ENCODE measurements at regions not wholly inside any gene's neighbourhood (a gene's known extent, or its start where the extent isn't known, plus 50 kb on each side); places are given as distances from the start of the nearest gene placed in this dataset.

- no peaks in the 10 kb centered on the region for H3K27me3 Mint-ChIP-seq
- Histone ChIP-seq H3K27me3 (replicated peaks in 1 of 2; ENCODE audit: control insufficient read depth in 2 of 2, extremely low read depth in 1 of 2, insufficient read depth in 2 of 2, low read length in 1 of 2) (no peaks in the 10 kb centered on the region), H3K4me3 (ENCODE audit: control insufficient read depth in 1 of 2, extremely low read depth in 1 of 2, low read length in 1 of 2) (no peak overlapping the region), H3K27ac (ENCODE audit: low read length) (no peak overlapping the region), H3K9me3 (no peaks in the 10 kb centered on the region), H3K36me3 (ENCODE audit: control insufficient read depth in 2 of 2, extremely low read depth in 1 of 2, insufficient read depth in 1 of 2, low read length in 1 of 2) (no peaks in the 10 kb centered on the region), H3K4me1 (ENCODE audit: control insufficient read depth in 1 of 2, extremely low read depth in 1 of 2, insufficient read depth in 2 of 2, low read length in 2 of 2) (no peaks in the 10 kb centered on the region)
- H3K27ac Mint-ChIP-seq: no peak overlapping the region
- ATAC-seq (replicated peaks in 1 of 4) (no peak), DNase-seq (no peak)
- WGBS (ENCODE audit: insufficient coverage): 100% methylated on average over 1 of the region's 2 CpGs
- H3K4me3 Mint-ChIP-seq: no peak overlapping the region
- no peaks in the 10 kb centered on the region for H3K36me3 Mint-ChIP-seq
- ChIA-PET POLR2A (no interaction called here), CTCF (no interaction called here)
- peaks cover 2 to 7% (median 4%) of the 10 kb centered on the region in 3 donors for H3K9me3 Mint-ChIP-seq
- no peaks in the 10 kb centered on the region for H3K4me1 Mint-ChIP-seq
Observed at GRCh38 chr10:106216085-106216484, 948.4 kb downstream of the SORCS1 start.

GRCh38 chr10:106214243-106214642 lies 950.3 kb downstream of the SORCS1 start:
- no peaks in the 10 kb centered on the region for H3K27me3 Mint-ChIP-seq
- no peaks in the 10 kb centered on the region for H3K9me3 ChIP-seq
- no peak overlapping the region for H3K27ac Mint-ChIP-seq
- no peaks in the 10 kb centered on the region for H3K36me3 ChIP-seq (ENCODE audit: control insufficient read depth in 2 of 2, extremely low read depth in 1 of 2, insufficient read depth in 1 of 2, low read length in 1 of 2)
- no peaks in the 10 kb centered on the region for H3K36me3 Mint-ChIP-seq
- H3K4me3 Mint-ChIP-seq: no peak overlapping the region
- ATAC-seq (replicated peaks in 1 of 4): no peak
- H3K4me3 ChIP-seq (ENCODE audit: control insufficient read depth in 1 of 2, extremely low read depth in 1 of 2, low read length in 1 of 2): no peak overlapping the region
- no peak overlapping the region for H3K27ac ChIP-seq (ENCODE audit: low read length)
- H3K4me1 ChIP-seq (ENCODE audit: control insufficient read depth in 1 of 2, extremely low read depth in 1 of 2, insufficient read depth in 2 of 2, low read length in 2 of 2): no peaks in the 10 kb centered on the region
- H3K9me3 Mint-ChIP-seq: peaks cover 5 to 18% (median 11%) of the 10 kb centered on the region in 3 donors
- no peaks in the 10 kb centered on the region for H3K27me3 ChIP-seq (replicated peaks in 1 of 2; ENCODE audit: control insufficient read depth in 2 of 2, extremely low read depth in 1 of 2, insufficient read depth in 2 of 2, low read length in 1 of 2)
- DNase-seq: no peak
- WGBS (ENCODE audit: insufficient coverage): no CpG with 5 or more reads among the region's 2 CpGs
- POLR2A ChIA-PET: no interaction called here
- H3K4me1 Mint-ChIP-seq: no peaks in the 10 kb centered on the region
- CTCF ChIA-PET: no interaction called here

- CTCF ChIA-PET: no interaction called here
- Histone ChIP-seq H3K27ac (ENCODE audit: low read length) (no peak overlapping the region), H3K27me3 (replicated peaks in 1 of 2; ENCODE audit: control insufficient read depth in 2 of 2, extremely low read depth in 1 of 2, insufficient read depth in 2 of 2, low read length in 1 of 2) (no peaks in the 10 kb centered on the region), H3K4me3 (ENCODE audit: control insufficient read depth in 1 of 2, extremely low read depth in 1 of 2, low read length in 1 of 2) (no peak overlapping the region), H3K9me3 (no peaks in the 10 kb centered on the region), H3K36me3 (ENCODE audit: control insufficient read depth in 2 of 2, extremely low read depth in 1 of 2, insufficient read depth in 1 of 2, low read length in 1 of 2) (no peaks in the 10 kb centered on the region), H3K4me1 (ENCODE audit: control insufficient read depth in 1 of 2, extremely low read depth in 1 of 2, insufficient read depth in 2 of 2, low read length in 2 of 2) (no peaks in the 10 kb centered on the region)
- no peaks in the 10 kb centered on the region for H3K36me3 Mint-ChIP-seq
- no peak overlapping the region for H3K27ac Mint-ChIP-seq
- H3K4me1 Mint-ChIP-seq: no peaks in the 10 kb centered on the region
- no peaks in the 10 kb centered on the region for H3K27me3 Mint-ChIP-seq
- no peak for ATAC-seq (replicated peaks in 1 of 4)
- no peak overlapping the region for H3K4me3 Mint-ChIP-seq
- POLR2A ChIA-PET: no interaction called here
- peaks cover 5 to 19% (median 11%) of the 10 kb centered on the region in 3 donors for H3K9me3 Mint-ChIP-seq
- DNase-seq: no peak
- WGBS (ENCODE audit: insufficient coverage): no CpG with 5 or more reads among the region's 1 CpG
Observed at GRCh38 chr10:106213493-106213892, 951.0 kb downstream of the SORCS1 start.

- peaks cover 0 to 2% (median 0%) of the 10 kb centered on the region in 3 donors for H3K9me3 Mint-ChIP-seq
- Histone ChIP-seq H3K4me1 (ENCODE audit: control insufficient read depth in 1 of 2, extremely low read depth in 1 of 2, insufficient read depth in 2 of 2, low read length in 2 of 2) (no peaks in the 10 kb centered on the region), H3K9me3 (no peaks in the 10 kb centered on the region), H3K27me3 (replicated peaks in 1 of 2; ENCODE audit: control insufficient read depth in 2 of 2, extremely low read depth in 1 of 2, insufficient read depth in 2 of 2, low read length in 1 of 2) (no peaks in the 10 kb centered on the region), H3K36me3 (ENCODE audit: control insufficient read depth in 2 of 2, extremely low read depth in 1 of 2, insufficient read depth in 1 of 2, low read length in 1 of 2) (no peaks in the 10 kb centered on the region), H3K4me3 (ENCODE audit: control insufficient read depth in 1 of 2, extremely low read depth in 1 of 2, low read length in 1 of 2) (no peak overlapping the region), H3K27ac (ENCODE audit: low read length) (no peak overlapping the region)
- no peak overlapping the region for H3K27ac Mint-ChIP-seq
- H3K4me1 Mint-ChIP-seq: no peaks in the 10 kb centered on the region
- ATAC-seq (replicated peaks in 1 of 4): no peak
- no peak overlapping the region for H3K4me3 Mint-ChIP-seq
- H3K27me3 Mint-ChIP-seq: no peaks in the 10 kb centered on the region
- ChIA-PET CTCF (no interaction called here), POLR2A (no interaction called here)
- H3K36me3 Mint-ChIP-seq: no peaks in the 10 kb centered on the region
- no peak for DNase-seq
Observed at GRCh38 chr10:106198275-106198674, 966.2 kb downstream of the SORCS1 start.

GRCh38 chr10:106189292-106189691 lies 975.2 kb downstream of the SORCS1 start:
- CTCF ChIA-PET: no interaction called here
- H3K27me3 ChIP-seq (replicated peaks in 1 of 2; ENCODE audit: control insufficient read depth in 2 of 2, extremely low read depth in 1 of 2, insufficient read depth in 2 of 2, low read length in 1 of 2): no peaks in the 10 kb centered on the region
- H3K9me3 Mint-ChIP-seq: peaks cover 0 to 2% (median 0%) of the 10 kb centered on the region in 3 donors
- no peaks in the 10 kb centered on the region for H3K4me1 Mint-ChIP-seq
- H3K9me3 ChIP-seq: no peaks in the 10 kb centered on the region
- H3K27me3 Mint-ChIP-seq: no peaks in the 10 kb centered on the region
- no peaks in the 10 kb centered on the region for H3K36me3 Mint-ChIP-seq
- ATAC-seq (replicated peaks in 1 of 4) (no peak), DNase-seq (peak in 3 of 35 experiments; percentile 0 to 10 (median 2))
- no peak overlapping the region for H3K4me3 Mint-ChIP-seq
- H3K27ac Mint-ChIP-seq: no peak overlapping the region
- POLR2A ChIA-PET: no interaction called here
- WGBS (ENCODE audit: insufficient coverage): no CpG with 5 or more reads among the region's 2 CpGs
- no peak overlapping the region for H3K27ac ChIP-seq (ENCODE audit: low read length)
- no peaks in the 10 kb centered on the region for H3K36me3 ChIP-seq (ENCODE audit: control insufficient read depth in 2 of 2, extremely low read depth in 1 of 2, insufficient read depth in 1 of 2, low read length in 1 of 2)
- H3K4me3 ChIP-seq (ENCODE audit: control insufficient read depth in 1 of 2, extremely low read depth in 1 of 2, low read length in 1 of 2): no peak overlapping the region
- no peaks in the 10 kb centered on the region for H3K4me1 ChIP-seq (ENCODE audit: control insufficient read depth in 1 of 2, extremely low read depth in 1 of 2, insufficient read depth in 2 of 2, low read length in 2 of 2)

- Mint-ChIP-seq H3K4me1 (no peaks in the 10 kb centered on the region), H3K36me3 (no peaks in the 10 kb centered on the region), H3K4me3 (no peak overlapping the region), H3K27me3 (peaks cover 0 to 7% of the 10 kb centered on the region in 2 donors), H3K9me3 (peaks cover 0 to 2% (median 0%) of the 10 kb centered on the region in 3 donors), H3K27ac (no peak overlapping the region)
- ATAC-seq (replicated peaks in 1 of 4) (no peak), DNase-seq (no peak)
- Histone ChIP-seq H3K36me3 (ENCODE audit: control insufficient read depth in 2 of 2, extremely low read depth in 1 of 2, insufficient read depth in 1 of 2, low read length in 1 of 2) (no peaks in the 10 kb centered on the region), H3K27ac (ENCODE audit: low read length) (no peak overlapping the region), H3K27me3 (replicated peaks in 1 of 2; ENCODE audit: control insufficient read depth in 2 of 2, extremely low read depth in 1 of 2, insufficient read depth in 2 of 2, low read length in 1 of 2) (no peaks in the 10 kb centered on the region), H3K4me3 (ENCODE audit: control insufficient read depth in 1 of 2, extremely low read depth in 1 of 2, low read length in 1 of 2) (no peak overlapping the region), H3K4me1 (ENCODE audit: control insufficient read depth in 1 of 2, extremely low read depth in 1 of 2, insufficient read depth in 2 of 2, low read length in 2 of 2) (no peaks in the 10 kb centered on the region), H3K9me3 (no peaks in the 10 kb centered on the region)
- ChIA-PET CTCF (interaction anchor here in 1 of 2 donors (1.1 kb wide), 1 partner anchor 9 kb away, joined by 3 read pairs; no protein-coding TSS in a partner anchor), POLR2A (no interaction called here)
- no CpG with 5 or more reads among the region's 2 CpGs for WGBS (ENCODE audit: insufficient coverage)
Observed at GRCh38 chr10:106185951-106186350, 978.6 kb downstream of the SORCS1 start.

GRCh38 chr10:106183041-106183440 lies 981.5 kb downstream of the SORCS1 start:
- ATAC-seq (replicated peaks in 1 of 4) (no peak), DNase-seq (no peak)
- Mint-ChIP-seq H3K4me3 (no peak overlapping the region), H3K4me1 (no peaks in the 10 kb centered on the region), H3K9me3 (peaks cover 0 to 2% (median 0%) of the 10 kb centered on the region in 3 donors), H3K27me3 (peaks cover 0 to 7% of the 10 kb centered on the region in 2 donors), H3K36me3 (no peaks in the 10 kb centered on the region), H3K27ac (no peak overlapping the region)
- Histone ChIP-seq H3K36me3 (ENCODE audit: control insufficient read depth in 2 of 2, extremely low read depth in 1 of 2, insufficient read depth in 1 of 2, low read length in 1 of 2) (no peaks in the 10 kb centered on the region), H3K4me1 (ENCODE audit: control insufficient read depth in 1 of 2, extremely low read depth in 1 of 2, insufficient read depth in 2 of 2, low read length in 2 of 2) (no peaks in the 10 kb centered on the region), H3K9me3 (no peaks in the 10 kb centered on the region), H3K27ac (ENCODE audit: low read length) (no peak overlapping the region), H3K4me3 (ENCODE audit: control insufficient read depth in 1 of 2, extremely low read depth in 1 of 2, low read length in 1 of 2) (no peak overlapping the region), H3K27me3 (replicated peaks in 1 of 2; ENCODE audit: control insufficient read depth in 2 of 2, extremely low read depth in 1 of 2, insufficient read depth in 2 of 2, low read length in 1 of 2) (no peaks in the 10 kb centered on the region)
- ChIA-PET CTCF (no interaction called here), POLR2A (no interaction called here)
- WGBS (ENCODE audit: insufficient coverage): 90% methylated on average over 2 of the region's 5 CpGs
